ENCODE measurements at regions not wholly inside any gene's neighbourhood (a gene's known extent, or its start where the extent isn't known, plus 50 kb on each side); places are given as distances from the start of the nearest gene placed in this dataset.
"Not testable (repeated sequence)": the region's sequence is repeated elsewhere in the genome, so short reads cannot be mapped to it uniquely, and the experiment has no call there.

GRCh38 chr1:113307771-113308445, 82.4 kb upstream of the MAGI3 start:
- DNase-seq, result peak; percentile 27

DNA sequence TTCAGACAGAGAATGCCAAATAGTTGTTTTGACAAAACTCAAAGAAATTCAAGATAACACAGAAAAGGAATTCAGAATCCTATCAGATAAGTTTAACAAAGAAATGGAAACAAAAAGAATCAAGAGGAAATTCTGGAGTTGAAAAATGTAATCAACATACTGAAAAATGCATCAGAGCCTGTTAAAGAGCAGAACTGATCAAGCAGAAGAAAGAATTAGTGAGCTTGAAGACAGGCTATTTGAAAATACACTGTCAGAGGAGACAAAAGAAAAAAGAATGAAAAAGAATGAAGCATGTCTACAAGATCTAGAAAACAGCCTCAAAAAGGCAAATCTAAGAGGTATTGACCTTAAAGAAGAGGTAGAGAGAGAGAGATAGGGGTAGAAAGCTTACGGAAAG, 77.7 kb upstream of the MAGI3 start:
- DNase-seq, result not testable (repeated sequence)

GRCh38 chr1:113314600-113314999, 75.7 kb upstream of the MAGI3 start:
- DNase-seq, result no peak

- DNase-seq, result peak; percentile 44
Observed at GRCh38 chr1:113320272-113320671, 70.0 kb upstream of the MAGI3 start.

GRCh38 chr1:113320972-113321680, 69.2 kb upstream of the MAGI3 start:
- DNase-seq, result peak; percentile 79

DNA sequence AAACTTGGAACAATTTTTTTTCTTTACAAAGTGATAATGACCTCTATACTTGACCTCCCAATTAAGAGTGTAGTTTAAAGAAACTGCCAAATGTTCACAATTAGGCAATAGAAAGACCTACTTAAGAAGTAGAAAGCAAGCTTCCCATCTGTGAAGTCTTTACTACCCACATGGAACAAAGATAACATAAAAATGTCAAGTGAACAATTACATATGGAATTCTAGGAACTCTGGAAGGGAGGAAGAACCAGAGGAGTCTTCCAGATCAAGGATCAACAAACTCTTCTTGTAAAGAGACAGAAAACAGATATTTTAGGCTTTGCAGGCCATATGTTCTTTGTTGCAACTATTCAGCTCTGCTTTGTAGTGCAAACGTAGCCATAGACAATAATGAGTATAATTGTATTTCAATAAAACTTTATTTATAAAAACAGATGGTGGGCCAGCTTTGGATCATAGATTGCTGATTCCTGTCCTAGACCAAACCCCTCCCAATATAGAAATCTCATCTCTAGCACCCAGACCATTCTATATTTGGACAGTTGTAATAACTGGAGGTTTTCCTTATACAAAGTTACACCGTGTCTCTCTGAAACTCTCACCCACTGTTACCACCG, 68.4 kb upstream of the MAGI3 start:
- no peak for DNase-seq

DNA sequence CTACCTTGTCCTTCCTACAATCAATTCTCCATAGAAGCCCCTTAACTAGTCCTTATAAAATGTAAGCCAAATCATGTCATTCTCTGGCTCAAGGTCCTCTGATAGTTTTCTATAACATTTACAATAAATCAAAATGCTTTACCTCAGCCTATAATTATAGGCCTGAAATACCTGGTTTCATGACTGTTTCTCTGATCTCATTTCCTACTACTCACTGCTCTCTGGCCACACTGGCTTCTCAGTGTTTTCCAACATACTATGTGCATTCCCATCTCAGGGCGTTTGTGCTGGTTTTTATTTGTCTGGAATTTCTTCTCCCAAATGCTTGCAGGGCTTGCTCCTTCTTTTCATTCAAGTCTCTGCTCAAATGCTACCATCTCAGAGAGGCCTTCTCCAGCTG, 67.9 kb upstream of the MAGI3 start:
- DNase-seq, result no peak

GRCh38 chr1:113325022-113325421, 65.3 kb upstream of the MAGI3 start:
- no peak for DNase-seq

- DNase-seq, result no peak
Observed at GRCh38 chr1:113326976-113327375, 63.3 kb upstream of the MAGI3 start.

- no peak for DNase-seq
Observed at GRCh38 chr1:113333056-113333455, 57.3 kb upstream of the MAGI3 start.

GRCh38 chr1:113340038-113340437, 50.3 kb upstream of the MAGI3 start:
- no peak for DNase-seq

Data from kidney glomerular epithelial cell (primary cell).